Spleen (tissue), 7 donors: ENCODE measurements at regions not wholly inside any gene's neighbourhood (a gene's known extent, or its start where the extent isn't known, plus 50 kb on each side); places are given as distances from the start of the nearest gene placed in this dataset.

Source experiments
- CTCF ChIP-seq, 11 experiments: fragments of 200-600 bp in 7 of 11; fragments of 450-650 bp in 4 of 11; sonication (generic) in 4 of 11; IDR thresholded peaks in 8 of 11; conservative IDR thresholded peaks in 3 of 11; 1 replicate in 7 of 11; 2 replicates in 4 of 11; pipeline versions ENCODE4 v1.4.0 to v1.8.0; 2016 to 2021; ENCODE audit warnings: antibody characterized with exemption in 11 of 11, inconsistent platforms in 4 of 11, mild to moderate bottlenecking in 1 of 11
- POLR2A ChIP-seq, 3 donors: fragments of 450-650 bp; IDR thresholded peaks; one replicate each; pipeline ENCODE4 v1.5.1; 2017; ENCODE audit warnings: antibody characterized with exemption in 3 of 3, mild to moderate bottlenecking in 1 of 3
- POLR2AphosphoS5 ChIP-seq, 3 donors: sonication (generic); formaldehyde crosslinking; IDR thresholded peaks; one replicate each; pipeline ENCODE4 v1.5.1; 2017; ENCODE audit warnings: antibody characterized with exemption in 3 of 3
- donor health status: DM: no; HTN: no; CAD: no; lungs with moderate emphysema.
- donor health status: DM: no; HTN: no; CAD: no.
- donor health status: DM: no; HTN: no; CAD: no.

- TF ChIP-seq POLR2AphosphoS5 (IDR thresholded peaks at IDR 0.05) = no peak
- TF ChIP-seq POLR2A (IDR thresholded peaks at IDR 0.05) = no peak
- TF ChIP-seq CTCF (IDR thresholded peaks at IDR 0.05 in 8 of 11, conservative IDR thresholded peaks at IDR 0.05 in 3 of 11) = no peak
Observed at GRCh38 chr6:122075917-122076316, 323.5 kb upstream of the HSF2 start.
